Renal cortical epithelial cell (primary cell): ENCODE measurements at regions not wholly inside any gene's neighbourhood (a gene's known extent, or its start where the extent isn't known, plus 50 kb on each side); places are given as distances from the start of the nearest gene placed in this dataset.
"Not testable (repeated sequence)": the region's sequence is repeated elsewhere in the genome, so short reads cannot be mapped to it uniquely, and the experiment has no call there.

Experiments
- DNase-seq: peaks from one replicate; pipeline ENCODE4 v3.0.0-alpha.2; 2011; ENCODE audit warnings: low read depth

DNA sequence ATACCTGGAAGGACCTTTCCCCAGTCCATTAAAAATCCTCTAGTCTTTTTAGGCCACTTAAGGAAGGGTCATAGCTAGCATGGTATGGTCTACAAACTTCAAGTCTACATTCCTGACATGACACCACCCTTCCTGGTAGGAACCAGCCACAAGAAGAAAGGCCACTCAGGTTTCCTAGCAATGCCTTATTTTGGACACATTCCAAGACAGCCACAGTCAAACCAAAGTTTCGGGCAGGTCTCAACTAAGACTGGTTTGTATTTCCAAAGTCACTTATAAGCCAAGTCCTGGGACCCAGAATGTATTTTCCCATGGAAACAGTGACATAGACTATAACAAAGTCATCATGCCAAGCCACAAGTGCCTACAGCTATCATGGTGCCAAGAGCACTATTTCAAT, 50.6 kb upstream of the SLC44A3 start:
- DNase-seq, result no peak

DNA sequence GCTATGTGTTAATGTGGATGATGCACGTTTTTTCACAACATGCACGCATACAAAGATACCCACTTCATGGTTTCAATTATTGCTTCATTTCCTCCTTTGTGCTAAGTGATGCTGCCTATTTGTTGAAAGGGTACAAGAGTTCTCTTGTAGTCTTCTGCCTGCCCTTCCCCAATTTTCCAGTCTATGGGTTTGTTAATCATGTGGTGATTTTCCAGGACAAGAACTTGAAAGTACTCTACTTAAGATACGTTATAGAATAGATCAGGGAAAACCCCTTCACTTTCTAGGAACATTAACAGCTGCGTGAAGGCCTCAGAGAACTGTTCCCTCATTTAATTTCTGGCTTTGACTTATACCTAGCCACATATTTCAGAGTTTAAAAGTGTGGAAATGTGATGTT, 52.1 kb upstream of the SLC44A3 start:
- no peak for DNase-seq

DNA sequence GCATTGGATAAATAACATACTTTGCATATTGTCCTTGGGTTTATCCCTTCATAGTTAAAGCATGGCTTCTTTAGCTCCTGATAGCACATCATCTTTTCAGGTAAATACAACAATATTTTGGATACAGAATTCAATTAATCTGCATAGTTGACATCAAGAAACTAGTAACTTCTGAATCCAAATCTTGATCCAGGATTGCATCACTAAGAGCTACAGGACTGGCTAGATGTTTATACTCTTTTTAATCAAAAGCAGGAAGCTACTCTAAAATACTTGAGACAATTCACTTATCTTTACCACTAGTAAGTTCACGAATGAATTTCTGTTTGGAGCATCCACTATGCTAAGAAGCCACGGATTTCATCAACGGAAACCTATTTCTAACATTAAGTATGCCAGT, 54.2 kb upstream of the SLC44A3 start:
- DNase-seq, result no peak

DNA sequence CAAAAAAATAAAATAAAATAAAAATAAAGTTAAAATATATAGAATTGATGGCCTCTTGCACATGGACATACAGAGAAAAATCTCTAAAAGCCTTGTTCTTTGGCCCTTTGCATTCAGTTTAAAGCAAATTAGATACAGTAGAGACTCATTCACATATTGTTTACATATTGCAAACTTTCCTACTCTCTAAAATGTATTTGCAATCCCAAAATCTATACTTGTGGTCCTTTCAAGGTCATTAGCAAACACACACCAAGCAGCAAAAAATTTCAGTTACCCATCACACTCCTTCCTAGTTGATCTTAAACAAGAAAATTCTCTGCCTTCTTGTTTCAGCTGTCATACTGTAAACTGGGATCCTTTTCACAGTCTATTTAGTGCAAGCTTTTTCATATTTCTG, 61.0 kb upstream of the SLC44A3 start:
- no peak for DNase-seq

DNA sequence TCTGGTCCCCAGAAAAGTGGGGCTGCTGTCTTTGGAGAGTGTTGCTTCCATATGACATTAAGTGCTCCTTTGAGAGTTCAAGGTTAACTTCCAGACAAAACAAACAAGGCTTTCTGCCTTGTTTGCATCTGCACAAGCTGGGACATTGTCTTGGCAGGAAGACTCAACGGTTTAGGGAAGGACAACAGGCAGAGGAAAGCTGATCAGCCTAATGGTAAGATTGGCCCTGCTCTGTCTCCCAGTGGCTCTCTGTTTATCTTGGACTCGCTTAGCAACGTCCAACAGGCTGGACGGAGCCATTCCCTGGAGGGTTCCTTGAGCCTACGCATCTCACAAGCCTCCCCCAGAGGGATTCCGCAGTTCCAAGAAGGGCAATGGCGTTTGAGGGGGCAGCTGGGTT, 62.2 kb upstream of the SLC44A3 start:
- no peak for DNase-seq

DNA sequence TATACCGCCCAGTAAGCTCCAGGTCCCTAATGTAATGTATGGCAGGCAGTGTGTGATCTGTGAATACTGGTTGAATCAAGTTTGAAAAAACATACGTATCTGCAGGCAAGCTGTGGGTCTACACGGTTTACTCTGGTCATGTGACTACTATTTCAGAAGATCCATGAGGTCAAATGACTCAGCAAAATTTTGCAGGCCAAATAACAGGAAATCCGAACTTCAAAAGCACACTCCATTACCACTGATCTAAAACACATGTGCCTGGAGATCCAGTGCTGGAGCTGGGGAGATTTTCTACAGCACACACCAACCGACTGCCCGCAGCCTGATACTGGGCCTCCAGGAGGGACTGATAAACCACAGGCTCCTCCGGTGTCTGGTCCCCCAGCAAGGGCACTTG, 64.5 kb upstream of the SLC44A3 start:
- DNase-seq, result peak; percentile 57

DNA sequence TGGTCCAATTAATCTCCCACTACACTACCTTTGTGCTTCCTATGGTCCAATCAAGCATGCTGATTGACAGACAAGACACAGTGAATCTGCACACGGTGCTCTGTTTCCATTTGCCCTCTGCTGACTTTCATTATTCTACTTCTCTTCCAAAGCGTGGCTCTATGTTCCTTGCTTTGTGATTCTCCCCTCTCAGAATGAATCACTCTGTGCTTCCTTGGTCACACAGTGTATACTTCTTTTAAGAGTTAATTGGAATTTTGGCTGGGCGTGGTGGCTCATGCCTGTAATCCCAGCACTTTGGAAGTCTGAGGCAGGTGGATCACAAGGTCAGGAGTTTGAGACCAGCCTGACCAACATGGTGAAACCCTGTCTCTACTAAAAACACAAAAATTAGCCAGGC, 65.1 kb upstream of the SLC44A3 start:
- not testable (repeated sequence) for DNase-seq

DNA sequence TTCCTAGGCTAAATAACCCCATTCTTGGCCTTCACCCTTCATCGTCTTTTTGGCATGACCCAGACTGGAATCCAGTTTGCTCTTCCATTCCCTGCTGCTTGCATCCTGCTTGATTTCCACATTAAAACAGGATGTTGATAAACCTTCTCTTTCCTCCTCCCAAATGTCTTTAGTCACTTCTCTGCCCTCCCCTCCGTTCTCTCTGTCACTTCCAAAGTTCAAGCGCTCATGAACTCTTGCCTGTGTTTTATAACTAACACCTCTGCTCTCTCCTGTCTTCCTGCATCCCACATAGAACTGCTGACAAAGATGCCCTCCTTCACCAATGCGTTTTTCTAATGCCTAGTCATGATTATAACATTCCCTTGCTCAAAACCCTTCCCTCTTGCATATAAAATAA, 65.6 kb upstream of the SLC44A3 start:
- no peak for DNase-seq

DNA sequence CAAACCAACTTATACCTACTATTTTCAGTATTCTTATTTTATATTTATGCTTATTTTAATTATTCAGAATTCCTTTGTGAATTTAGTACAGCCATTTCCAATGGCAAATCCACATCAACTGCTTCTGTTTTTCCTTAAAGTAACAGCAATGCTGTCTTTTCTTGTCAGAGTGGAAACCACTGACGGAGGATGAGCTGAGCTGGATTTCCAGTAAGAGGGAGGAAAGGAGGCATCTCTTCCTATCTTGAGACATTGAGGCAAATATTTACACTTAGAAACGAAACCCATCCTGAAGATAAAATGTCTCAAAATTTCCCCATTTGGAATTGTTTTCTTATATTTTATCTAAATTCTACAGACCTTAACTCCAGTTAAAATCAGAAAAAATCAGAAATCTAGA, 66.1 kb upstream of the SLC44A3 start:
- no peak for DNase-seq

DNA sequence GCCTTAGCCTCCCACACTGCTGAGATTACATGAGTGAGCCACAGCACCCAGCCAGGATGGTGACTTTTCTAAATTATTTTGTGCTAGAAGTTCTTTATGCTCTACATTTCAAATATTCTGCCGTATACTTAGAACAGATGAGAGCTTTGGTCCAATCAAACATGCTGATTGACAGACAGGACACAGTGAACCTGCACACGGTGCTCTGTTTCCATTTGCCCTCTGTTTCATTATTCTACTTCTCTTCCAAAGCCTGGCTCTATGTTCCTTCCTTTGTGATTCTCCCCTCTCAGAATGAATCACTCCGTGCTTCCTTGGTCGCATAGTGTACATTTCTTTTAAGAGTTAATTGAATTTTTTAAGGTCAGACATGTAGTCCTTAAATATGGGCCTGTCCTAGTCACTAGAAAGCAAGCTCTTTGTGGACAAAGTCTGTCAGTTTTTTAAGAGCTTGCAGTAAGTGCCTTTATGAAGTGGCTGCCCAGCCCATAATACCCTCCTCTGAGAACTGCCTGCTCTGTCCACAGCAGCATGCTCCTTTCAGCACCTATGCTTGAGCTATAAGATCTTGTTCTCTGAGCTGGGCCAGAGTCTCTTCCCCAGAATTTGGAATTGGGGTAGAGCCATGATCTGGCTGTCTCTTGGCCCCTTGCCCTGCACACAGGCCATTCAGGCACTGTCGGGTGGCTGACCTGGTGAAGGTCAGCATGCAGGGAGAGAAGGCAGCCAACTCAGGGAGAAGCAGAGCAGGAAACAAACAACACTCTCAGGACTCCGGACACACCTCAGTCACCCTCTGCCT, 66.8 kb upstream of the SLC44A3 start:
- peak; percentile 59 for DNase-seq

DNA sequence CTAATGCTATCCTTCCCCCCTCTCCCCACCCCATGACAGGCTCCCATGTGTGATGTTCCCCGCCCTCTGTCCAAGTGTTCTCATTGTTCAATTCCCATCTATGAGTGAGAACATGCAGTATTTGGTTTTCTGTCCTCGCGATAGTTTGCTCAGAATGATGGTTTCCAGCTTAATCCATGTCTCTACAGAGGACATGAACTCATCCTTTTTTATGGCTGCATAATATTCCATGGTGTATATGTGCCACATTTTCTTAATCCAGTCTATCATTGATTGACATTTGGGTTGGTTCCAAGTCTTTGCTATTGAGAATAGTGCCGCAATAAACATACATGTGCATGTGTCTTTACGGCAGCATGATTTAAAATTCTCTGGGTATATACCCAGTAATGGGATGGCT, 68.7 kb upstream of the SLC44A3 start:
- not testable (repeated sequence) for DNase-seq

DNA sequence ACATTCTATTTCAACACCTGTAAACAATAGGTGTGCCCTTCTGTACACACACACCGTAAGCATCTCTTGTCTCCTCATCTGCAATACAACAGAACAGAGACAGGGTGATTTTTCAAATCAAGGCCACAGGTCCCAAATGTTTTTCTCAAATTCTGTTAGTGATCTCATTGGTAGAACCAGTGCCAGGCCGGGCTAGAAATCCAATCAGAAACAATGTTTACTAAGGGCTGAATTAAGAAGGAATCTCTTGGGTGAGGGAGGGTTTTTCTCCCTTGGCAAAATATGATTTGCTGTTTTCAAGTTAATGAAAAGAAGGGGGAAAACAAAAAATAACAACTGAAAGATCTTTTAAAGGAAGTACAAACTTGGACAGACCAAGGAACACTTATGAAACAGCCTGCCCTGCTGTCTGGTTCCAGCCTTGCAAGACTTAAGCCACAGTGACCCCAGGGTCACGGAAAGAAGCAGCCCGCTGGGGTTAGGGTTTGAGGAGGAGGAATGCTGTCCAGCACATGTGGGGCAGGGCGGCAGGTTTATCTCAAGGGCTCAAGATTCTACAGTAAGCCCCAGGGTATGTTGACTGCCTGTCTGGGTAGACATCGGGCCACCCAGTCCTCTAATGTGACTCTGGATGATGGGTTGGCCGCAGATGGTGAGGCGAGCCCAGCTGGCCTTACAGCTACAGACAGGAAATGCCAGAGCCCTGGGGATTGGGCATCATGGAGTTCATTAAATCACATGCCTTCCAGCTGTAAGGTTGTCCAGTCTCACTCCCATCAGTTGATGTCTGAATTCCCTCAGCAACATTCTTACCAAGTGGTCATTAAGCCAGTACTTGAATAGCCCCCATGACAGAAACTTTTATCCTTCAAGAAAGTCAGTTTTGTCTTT, 73.3 kb upstream of the SLC44A3 start:
- no peak for DNase-seq

DNA sequence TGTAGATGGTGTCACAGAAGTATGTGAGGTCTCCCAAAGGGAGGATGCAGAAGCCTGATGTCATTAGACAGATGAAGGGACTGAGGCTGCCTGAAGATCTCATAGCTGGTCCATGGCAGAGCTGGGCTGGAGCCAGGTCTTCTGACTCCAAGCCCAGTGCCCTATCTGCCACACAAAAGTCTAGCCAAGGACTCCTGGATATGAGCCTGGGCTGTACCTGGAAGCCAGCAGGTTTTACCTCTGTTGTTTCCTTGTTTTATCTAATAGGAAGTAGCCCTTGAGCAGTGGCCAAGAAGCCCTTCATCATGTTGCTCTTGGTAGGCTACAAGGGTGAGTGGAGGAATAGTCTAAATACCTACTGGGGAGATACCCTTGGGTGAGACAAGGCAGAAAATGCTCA, 74.4 kb upstream of the SLC44A3 start:
- no peak for DNase-seq

DNA sequence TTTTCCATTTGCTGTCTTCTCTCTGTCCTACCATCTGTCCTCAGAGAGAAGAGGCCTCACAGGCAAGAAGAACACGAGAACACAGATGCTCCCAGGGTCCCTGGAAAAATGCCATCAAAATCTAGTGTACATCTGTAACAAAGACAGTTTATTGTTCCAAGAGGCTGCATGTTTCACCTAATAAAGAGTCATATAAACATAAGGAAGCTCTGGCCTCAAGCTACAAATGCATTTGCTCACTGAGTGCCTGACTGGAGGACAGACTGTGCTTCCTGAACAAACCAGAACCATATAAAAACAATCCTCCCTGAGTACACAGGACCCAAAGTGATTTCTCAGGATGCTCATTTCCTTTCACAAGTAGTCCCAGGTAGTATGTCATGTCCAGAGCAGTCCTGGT, 76.3 kb upstream of the SLC44A3 start:
- no peak for DNase-seq

DNA sequence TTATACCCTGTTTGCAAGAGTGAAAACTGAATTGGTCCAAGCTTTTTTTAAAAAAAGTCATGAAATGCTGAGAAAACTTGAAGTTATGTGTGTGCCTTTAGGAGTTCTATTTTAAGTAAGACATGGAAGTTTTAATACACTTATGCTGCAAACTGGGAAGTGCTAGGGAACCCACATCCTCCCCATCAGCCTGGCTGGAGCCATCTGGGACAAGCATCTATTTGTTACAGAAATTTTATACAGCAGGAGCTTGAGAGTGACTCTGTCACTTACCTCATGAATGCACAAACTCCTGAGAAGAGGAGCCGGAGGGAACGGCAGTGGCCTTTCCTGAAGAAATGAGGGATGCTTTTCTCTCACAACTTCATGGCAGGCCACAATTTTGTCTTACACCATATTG, 78.2 kb upstream of the SLC44A3 start:
- no peak for DNase-seq

DNA sequence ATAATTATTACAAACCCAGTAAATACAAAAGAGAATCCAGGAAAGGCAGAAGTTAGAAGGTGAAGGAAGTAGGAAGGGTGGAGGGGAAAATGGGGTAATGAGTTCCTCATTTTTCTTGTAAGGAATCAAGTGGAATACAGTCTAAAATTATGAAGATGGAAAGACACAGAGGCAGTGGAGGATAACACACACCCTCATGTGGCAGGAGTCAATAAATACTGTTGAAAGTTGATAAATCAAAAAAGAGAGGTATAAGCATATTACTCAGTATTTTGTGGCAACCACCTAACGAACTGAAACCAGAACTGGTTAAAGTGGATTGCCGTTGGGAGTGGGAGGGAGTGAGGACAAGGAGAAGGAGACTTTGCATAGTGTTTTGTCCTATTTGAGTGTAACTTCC, 78.6 kb upstream of the SLC44A3 start:
- DNase-seq, result no peak

DNA sequence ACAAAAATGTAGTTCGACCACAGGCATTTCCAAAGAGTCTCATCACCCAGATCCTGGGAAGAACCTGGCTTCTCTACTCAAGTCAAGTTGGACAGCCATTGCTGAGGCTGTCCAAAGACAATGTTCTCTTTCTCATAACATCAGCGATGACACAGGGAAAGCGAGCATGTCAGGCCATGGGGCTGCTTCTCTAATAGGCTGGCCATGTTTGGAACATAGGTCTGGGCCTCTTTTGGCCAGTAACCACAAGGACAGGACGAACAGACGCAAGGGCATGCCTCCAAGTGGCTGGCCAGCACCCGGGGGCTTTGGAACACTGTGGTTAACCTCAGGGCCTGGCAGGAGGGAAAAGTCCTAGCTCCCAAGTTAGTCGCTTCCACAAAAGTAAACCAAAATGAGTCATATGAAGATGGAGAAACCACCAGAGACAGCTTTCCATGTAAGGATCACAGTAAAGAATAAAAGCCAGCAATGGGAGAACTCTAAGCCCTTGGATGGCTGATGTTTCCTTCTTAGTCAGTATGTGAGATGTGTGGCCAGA, 80.6 kb upstream of the SLC44A3 start:
- DNase-seq, result peak; percentile 96

DNA sequence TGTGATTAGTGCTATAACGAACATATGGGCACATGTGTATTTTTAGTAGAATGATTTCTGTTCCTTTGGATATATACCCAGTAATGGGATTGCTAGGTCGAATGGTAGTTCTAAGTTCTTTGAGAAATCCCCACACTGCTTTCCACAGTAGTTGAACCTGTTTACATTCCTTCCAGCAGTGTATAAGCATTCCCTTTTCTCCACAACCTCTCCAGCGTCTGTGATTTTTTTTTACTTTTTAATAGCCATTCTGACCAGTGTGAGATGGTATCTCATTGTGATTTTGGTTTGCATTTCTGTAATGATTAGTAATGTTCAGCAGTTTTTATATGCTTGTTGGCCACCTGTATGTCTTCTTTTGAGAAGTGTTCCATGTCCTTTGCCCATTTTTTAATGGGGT, 81.8 kb upstream of the SLC44A3 start:
- no peak for DNase-seq

DNA sequence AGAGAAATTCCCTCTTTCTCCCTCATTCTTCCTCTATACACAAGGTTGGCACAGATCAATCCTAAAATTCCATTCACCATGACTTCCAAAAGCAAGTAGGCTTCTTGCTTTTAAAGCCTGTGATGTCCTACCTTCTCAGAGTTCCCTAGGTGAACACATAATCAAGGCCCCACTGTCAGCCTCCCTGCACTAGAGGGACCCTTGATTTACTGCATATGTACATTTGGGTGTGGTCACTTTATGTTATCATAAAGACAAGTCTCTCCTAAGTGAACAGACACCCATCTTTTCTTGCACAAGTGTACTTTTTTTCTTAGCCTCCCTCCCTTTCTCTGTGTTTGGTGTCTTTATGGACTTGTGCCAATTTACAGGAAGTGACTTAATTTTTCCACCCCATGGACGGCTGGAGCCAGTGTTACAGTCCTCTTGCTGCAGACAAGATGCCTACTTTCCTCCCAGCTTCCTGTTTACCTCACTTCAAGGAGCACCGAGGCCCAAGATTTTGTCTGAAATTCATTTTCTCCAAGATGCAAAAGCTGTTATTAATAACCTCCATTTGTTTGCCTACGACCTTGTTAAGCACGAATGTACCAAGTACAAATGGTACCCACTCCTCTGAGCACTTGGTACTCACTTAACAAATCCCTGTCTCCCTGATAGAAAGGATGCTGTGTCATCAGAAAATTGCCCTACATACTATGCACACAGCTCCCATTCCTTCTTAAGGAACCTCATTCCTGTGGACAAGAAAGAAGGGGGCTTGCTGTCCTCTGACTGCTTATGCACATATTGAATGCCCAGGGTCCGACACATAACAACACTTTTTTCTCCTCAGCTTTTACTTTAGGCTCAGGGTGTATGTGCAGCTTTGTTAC, 82.8 kb upstream of the SLC44A3 start:
- DNase-seq, result peak; percentile 75

DNA sequence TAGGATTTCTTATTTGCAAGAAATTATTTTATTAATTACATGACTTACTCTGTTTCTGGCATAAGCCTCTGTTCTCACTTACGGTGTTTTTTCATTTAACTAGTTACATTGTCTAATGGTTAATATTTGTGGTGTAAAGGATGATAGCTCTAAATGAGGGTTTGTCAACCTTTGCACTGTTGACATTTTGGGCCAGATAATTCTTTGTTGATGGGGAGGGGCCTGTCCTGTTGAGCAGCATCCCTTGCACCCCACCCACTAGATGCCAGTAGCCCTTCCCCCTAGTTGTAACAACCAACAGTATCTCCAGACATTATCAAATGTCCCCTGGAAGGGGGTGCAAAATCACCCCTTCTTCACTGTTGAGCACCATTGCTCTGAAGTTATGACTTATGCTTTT, 83.6 kb upstream of the SLC44A3 start:
- no peak for DNase-seq

DNA sequence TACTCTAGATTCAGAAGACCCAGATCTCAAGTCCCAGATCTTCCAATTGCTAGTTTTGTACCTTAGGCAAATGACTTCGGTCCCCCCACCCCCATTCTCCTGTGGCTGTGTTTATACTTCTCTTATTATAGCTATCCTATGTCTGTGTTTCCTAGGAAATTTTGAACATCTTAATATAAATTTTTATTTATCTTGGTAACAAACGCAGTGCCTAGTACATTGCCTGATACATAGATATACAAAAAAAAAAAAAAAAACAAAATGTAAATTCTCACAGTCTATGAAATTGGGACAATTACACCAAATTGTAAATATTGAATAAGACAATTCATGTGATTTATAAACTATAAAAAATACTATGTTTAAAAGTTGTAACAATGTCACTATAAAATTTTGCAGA, 84.1 kb upstream of the SLC44A3 start:
- no peak for DNase-seq
